HS-5 (cell line): ENCODE measurements at regions not wholly inside any gene's neighbourhood (a gene's known extent, or its start where the extent isn't known, plus 50 kb on each side); places are given as distances from the start of the nearest gene placed in this dataset.

Source experiments
- DNase-seq: peaks from one replicate; pipeline ENCODE4 v3.0.0-alpha.2; 2012; ENCODE audit warnings: low read depth

DNA sequence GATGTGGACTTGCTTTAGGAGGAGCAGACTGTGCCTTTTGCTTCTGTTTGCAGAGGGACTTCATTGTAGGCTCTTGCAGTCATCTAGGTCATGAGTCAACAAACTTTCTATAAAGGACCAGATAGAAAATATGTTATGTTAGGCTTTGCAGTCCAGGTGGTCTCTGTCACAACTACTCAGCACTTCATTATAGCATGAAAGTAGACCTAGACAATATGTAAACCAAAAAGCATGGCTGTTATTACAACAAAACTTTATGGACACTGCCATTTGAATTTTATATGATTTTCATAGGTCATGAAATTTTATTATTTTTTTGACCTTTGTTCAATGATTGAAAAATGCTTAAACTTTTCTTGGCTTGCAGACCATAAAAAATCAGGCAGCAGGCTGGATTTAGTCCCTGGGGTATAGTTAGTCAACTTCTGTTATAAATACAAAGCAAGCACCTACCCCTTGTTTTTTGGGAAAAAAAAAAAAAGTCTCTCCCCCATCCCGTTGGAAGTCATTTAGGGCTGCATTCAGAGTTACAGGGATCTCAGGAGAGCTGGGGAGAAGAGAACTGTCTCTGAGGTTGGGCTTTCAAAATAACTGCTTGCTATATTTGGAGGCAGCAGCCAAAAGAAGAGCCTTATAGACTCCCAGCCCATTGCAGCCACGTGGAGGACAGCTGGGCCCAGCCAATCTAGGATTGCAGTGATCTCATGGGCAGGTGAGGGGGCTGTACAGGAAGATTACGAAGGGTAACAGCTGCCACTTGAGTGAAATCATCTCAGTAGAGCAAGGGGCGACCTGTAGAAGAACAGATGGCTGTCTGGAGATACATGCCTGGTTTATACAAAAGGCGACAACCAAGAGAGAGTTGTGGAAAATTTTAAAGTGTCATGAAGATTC is 136.6 kb upstream of the TNC start:
- DNase-seq: no peak

DNA sequence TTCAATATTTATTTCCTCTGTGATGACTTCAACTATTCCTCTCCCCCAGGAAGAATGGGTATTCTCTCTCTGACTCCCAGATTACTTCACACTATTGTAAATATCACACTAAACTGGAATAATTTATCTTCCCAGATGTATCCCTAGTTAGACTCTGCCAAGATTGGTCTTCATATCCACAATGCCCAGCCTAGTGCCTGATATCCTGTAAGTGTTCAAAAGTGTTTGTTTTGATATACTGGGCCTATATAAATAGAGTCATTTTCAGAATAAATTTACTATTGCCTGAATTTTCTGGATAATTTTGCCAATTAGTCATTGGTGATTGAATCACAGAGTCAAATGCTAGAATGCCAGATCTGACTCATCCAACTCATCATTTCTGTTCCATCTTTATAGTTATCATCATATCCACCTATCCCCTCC is 143.7 kb upstream of the TNC start:
- DNase-seq: peak; percentile 80

DNA sequence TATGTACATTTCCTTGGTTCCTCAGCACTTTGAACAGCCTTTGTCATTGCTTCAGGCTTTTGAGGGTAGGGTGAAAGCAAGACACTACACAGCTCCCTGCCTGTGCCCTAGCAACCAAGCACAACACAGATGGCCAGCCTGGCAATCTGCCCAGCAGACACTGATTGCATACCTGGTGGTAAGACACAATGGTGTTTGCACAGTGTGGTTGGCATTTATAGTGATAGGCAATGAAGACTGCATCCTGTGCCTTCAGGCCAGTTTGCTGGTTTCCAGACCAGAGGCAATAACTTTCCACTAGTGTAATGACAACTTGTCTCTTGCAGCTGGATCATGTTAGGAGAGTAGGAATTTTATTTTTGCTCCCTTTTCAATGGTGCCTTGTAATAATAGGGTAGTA is 144.5 kb upstream of the TNC start:
- DNase-seq: peak; percentile 69

DNA sequence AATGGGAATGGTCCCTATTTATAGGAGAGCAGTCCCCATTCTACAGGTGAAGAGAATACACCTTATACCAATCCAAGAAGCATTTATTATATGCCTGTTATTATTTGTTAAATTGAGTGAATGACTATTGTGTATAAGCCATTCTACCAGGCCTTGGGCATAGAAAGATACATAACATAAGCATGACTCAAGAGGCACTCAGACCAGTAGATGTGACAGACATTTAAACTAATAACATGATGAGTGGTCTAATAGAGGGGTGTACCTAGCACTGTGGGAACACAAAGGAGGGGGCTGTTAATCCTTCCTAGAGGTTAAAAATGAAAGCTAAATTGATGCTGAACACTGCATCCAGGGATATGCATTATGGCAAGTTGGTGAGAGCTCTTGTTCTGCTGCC is 145.0 kb upstream of the TNC start:
- DNase-seq: no peak

DNA sequence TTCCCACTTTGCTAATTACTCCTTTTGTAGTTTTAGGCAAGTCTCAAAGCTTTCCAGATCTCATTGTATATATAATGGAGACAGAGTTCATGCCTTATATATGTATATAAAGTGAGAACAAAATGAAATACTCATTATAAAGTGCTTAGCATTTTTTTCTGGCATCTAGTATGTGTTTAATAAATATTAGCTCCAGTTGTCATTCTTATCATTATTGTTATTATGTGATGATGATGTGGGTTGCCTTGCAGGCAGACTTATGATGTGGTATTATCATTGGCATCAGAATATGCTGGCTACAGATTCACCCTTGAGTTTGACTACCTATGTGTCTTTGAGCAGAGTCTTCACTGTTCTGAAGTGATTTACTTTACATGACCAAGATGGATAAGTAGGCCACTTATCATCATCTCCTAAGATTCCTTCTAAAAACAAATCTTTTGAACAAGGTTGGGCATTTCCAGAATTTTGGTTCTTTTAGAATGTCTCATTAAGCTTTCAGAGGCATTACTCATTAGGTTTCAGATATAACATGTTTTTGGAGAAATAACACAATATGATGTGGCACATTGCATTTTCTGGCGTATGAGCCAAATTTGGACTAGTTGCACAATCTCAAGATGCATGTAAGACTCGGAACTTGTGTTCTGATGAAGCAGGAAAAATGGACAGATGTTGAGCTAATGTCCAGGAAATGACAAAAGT is 145.6 kb upstream of the TNC start:
- DNase-seq: peak; percentile 85

DNA sequence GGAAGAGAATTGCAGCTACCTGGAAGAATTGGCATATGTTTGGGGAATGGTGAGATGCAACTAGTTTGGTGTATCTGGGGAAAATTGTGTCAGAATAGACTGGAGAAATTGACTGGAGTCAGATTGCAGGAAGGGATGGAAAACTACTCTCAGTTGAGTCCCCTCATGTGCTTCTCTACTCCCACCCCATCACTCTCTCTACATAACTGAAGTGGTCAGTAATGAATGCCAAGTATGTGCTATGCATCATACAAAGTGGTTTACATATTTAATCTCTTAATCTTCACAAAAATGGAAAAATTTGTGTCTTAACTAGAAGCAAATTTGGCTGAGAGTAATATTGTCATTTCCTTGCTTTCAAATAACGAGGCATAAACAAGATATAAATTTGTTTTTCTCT is 146.4 kb upstream of the TNC start:
- DNase-seq: peak; percentile 49

DNA sequence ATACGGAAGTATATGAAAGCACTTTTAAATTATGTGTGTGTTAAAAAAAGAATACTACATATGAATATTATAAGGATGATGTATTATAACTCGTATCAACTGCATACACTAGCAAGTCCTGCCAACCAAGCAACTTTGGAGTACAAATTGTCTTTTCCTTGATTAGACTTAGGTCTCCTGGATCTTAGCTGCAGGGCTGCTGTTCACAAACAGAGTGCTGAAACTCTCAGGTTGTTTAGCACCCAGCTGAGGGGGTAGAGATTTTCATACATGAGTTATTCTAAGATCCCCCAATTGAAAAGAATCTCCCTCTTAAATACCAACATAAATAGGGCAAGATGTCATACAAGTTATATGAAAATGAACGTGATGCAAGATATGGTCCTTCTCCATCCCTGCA is 149.8 kb upstream of the TNC start:
- no peak for DNase-seq

DNA sequence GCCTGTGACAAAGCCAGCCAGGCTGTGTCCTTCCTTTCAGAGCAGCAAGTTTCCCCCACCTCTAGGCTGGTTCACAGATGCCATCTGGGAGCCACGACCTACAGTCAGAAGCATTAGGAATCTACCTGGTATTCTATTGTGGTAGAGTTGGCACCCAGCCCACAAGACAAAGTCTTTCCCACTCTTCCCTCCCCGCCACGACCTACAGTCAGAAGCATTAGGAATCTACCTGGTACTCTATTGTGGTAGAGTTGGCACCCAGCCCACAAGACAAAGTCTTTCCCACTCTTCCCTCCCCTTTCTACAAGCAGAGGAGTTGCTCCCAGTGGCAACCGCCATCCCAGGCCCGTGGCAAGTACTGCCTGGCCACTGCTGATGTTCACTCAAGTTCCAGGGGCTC is 157.8 kb upstream of the TNC start:
- no peak for DNase-seq

DNA sequence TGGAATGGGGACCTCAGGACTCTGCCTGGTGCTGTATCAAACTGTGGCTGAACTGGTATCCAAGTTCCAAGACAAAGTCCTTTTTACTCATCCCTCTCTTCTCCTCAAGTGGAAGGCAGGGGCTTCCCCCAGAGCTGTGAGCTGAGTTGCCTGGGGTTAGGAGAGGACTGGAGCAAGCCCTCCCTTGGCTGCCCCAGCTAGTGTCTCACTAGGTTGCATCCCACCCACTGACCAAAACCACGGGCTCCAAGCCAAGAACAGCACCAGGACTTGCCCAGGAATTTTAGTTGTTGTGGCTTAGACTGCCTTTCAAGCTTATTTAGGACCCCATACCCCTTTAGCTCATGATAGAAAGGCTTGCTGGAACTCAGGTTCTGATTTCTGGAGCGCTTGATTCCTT is 158.7 kb upstream of the TNC start:
- DNase-seq: no peak

DNA sequence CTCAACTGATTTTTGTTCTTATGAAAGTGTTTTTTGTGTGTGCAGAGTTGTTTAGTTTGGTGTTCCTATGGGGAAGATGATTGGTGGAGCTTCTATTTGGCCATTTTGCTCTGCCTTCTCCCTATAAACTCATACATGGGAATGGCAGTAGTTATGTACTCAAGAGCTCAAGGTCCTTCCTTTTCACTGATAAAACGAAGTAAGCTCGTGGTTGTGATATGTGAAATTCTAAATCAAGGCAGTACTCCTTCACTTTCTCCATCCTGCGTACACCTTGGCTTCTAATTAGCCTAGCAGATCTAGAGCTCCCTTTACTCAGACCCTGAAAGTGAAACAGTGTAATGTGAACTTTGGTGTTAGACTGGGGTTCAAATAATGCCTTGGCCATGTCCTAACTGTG is 159.3 kb upstream of the TNC start:
- no peak for DNase-seq

DNA sequence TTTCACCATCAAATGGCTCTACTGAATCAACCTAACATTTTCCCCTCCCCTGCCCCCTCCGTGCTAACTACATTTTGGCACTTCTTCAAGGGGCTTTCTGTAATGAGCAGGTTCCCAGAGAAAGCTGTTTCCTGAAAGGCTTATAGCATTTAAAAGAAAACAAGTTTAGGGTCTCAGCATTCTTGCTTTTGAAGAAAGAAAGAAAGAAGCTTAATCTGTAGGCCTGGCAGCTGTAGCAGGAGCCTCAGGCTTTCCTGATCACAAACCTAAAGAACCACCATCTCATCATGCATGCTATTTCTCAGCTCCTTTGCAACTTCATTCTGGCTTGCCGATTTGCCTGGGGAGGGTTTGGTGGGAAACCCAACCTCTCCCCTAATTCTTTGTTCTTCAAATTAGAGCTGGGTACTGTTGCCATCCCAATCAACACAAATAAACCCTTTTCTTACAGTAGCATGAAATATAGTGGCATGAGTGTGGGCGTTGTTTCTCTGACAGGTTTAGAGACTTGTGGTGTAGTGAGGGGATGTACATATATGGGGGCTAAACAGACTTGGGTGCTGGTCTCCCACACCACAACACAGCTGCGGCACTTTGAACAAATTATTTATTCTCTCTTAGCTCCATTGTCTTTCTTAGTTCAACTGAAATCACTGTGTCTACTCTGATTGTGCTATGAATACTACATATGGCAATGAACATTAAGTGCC is 160.5 kb upstream of the TNC start:
- no peak for DNase-seq

DNA sequence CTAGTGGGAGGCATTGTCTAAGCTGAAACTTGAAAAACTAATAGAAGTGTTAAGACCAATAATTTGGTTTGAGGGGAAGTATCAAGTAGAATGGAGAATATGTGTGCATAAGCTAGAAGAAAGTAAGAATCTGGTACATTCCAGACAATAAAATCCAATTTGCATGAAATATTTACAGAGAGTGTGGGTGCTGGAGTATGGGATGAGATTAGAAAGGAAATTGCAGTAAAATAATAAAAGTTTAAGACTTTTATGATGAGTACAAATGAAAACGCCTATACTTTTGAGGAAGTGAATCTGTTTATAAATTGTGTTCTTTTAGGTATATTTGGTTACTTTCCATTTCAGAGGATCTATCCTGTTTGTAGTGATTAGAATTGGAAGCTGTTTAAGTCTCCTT is 165.4 kb upstream of the TNC start:
- DNase-seq: no peak

DNA sequence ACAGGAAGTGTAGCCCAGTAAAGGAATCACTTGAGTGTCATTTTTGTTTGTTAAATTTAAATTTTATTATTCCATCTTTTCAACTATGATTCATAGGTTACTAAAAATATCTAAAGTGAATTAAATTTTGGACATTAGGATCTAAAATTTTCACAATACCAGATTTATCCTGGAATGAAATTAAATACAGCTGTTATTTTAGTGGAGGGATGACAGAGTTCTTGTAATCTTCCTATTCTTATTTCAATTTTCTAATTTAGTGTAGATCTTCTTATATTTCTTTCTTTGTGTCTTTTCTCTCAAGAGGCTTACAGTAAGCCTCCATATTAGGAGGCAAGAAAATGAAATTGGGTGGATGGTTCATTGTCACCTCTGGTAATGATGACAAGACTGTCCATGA is 167.9 kb upstream of the TNC start:
- DNase-seq: no peak

DNA sequence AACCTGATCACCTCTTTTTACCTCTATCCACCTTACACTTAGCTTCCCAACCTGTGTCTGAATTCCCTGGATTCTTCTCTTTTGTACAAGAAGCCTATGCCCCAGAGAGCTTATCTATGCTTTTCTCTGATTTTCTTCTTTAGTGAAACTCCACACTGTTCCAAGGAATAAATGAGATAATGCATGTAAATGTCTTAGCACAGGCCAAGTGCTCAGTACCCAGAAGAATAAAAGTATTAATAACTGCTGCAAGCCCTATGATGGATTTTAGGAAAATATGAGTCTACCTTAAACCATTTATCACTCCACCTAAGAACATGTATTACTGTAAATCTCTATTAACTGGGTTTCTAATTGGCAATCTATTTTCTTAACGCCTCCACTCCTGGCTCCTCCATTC is 168.5 kb upstream of the TNC start:
- no peak for DNase-seq

DNA sequence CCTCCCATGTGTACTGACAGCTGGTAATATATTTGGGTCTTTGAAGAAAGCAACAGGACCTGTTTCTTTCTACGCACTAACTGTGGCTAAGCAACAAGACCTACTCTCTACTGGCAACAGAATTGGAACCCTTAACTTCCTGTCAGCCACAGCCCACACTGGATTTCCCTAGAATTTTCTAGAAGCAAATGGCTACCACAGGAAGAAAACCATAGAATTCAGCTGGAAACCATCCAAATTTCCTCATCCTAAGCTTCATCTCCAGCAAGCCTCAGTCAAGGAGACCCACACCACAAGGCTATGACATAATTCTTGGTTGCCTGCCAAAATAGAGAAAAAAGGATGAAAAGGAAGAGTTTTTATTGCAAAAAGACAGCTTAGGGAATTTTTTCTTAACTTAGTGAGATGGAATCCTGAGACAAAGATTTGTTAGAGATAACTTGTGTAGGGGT is 171.8 kb upstream of the TNC start:
- no peak for DNase-seq

DNA sequence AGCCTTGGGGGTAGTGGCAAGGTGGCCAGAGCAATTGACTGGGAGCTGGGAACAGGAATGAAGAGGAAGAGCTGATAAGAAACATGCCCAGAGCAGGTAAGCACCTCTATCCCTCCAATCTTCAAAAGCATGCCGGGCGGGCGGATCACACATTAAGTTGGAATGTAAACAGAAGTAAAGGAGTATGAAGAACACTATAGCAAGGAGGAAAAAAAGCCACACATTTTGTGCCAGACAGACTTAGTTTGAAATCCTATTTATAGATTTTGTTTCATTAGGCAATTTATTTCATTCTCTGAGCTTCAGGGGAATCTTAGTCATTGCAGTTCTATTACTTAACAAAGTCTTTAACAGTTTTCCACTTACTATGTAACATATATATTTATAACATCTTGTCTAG is 173.9 kb upstream of the TNC start:
- no peak for DNase-seq

DNA sequence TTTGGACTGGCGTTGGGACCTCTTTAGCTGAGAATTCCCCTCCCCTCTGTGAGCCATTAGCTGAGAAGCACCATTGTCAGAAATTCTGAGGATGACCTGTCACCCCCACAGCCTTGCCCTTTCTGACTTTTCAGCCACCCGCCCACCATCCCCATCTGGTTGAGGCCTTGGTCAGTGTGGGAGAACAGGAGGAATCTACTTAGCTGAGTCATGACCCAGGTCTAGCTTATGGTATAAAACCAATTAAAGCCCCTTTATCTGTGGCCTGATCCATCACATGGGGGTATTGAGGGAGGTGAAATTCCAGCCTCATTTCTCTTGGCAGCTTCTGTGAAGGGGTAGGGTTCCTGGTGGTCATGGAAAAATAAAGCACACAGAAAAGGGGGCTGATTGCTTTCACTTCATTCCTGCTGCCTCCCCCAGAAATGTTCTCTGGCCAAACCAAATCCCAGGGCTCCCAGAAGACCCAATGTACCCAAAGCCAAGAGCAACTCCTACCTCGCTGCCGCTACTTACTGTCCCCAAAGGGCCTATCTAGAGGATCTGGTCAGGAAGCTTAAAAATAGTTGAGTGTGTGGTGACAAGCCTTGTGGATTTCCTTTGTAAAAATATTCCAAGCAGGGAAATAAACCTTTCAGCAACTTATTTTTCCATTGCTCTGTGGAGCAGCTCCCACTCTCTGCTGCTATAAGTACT is 174.8 kb upstream of the TNC start:
- DNase-seq: no peak

DNA sequence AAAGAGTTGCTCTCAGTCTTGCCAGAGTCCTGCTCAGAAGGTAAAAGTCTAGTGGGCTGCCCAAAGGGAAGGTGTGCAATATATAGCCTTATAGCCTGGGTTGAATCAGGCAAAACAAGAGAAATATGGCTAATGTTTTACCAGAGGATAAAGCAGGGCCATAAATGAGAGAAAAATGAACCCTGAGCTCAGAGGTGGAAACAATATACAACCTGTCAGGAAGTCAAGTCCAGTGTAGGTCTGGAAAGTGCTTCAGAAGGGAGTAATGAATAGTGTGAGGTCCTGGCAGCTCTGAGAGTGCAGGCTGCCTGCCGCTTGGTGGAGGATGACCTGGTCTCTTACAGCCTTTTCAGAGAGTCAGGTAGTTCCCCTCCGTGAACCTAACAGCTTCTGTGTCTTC is 177.8 kb upstream of the TNC start:
- no peak for DNase-seq

DNA sequence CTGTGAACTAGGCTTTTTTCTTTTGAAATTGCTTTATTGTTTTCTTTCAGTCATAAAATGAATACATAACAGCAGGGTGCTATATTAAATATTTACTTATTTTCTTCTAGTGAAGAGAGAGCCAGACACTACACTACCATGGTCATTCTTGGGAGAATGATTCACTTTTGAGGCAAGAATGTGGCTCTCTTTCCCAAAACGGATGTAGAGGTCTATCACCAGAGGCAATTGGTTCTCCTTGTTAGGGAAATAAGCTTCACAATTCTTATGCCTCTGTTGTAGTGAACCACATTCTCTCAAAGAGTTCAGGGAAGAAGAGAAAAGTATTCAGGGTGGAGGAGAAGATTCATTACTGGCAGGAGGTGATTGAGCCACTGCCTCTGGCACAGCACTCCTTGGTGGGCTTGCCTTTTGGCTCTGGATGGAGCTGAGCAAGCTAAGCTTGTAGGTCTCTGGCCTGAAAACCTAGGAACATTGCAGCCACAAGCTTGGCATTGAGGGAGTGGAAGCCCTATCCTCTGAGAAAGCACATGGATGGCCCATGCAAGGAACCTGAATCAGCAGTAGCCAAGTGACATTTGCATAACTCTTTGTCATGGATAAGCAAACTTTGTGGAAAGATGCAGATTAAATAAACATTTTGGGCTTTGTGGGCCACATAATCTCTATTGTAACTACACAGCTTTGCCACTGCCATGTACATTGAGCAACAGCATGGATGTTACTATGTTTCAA is 179.0 kb upstream of the TNC start:
- no peak for DNase-seq

DNA sequence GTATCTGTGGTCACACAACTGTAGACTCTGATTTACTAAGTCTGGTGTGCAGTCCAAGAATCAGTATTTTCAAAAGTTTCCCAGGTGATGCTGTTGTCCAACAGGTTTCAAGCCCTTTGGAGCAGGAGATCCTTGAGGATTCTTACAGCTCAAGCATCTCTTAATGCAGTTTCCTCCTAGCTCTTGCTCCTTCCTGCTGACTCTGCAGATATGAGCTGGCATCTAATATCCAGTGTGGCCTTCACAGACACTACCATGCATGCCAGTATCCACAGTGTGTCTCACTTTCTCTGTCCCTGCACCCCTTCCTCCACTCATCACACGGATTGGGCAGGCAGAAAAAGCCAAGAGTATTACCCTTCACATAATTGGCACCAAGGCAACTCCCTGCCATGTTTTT is 182.2 kb upstream of the TNC start:
- no peak for DNase-seq

DNA sequence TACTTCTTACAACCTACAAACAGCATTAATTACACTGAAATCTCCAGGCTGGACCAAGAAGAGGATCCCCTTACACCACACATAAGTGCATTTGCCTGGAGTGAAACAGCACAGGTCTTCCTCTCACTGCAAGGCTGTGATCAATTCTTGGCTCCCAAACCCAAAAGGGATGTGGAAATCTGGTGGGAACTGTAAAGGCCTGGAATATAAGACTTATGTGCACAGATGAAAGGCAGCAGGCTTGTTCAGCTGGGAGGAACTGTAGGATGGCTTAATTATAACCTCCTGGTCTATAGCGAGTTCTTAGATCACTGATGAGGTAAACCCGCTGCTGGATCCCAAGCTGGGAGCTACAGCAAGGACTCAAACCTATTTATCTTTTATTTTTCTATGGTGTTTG is 182.9 kb upstream of the TNC start:
- no peak for DNase-seq

DNA sequence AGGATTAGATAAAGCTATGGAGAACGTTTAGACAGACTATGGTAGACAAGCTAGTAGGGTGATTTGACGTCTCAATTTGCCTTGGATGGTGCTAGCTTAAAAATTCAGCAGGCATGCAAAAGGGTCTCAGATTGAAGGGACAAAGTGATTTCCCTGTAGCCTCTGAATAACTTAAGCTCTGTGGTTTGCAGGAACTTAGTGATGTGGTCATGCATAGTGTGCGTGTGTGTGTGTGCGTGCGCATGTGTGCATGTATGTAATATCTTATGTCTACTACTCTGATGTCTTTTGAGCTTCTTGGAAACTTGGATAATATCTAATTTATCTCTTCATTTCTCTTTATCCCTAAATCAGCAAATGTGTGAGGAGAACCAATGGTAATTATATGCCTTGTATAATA is 183.6 kb upstream of the TNC start:
- no peak for DNase-seq
